A549 (cell line): ENCODE measurements at regions not wholly inside any gene's neighbourhood (a gene's known extent, or its start where the extent isn't known, plus 50 kb on each side); places are given as distances from the start of the nearest gene placed in this dataset.

Source experiments
- CBX2 ChIP-seq: fragments of 200-600 bp; sonication (generic); IDR thresholded peaks from 2 replicates; pipeline ENCODE4 v1.6.1; 2016; ENCODE audit warnings: low read depth, mild to moderate bottlenecking, borderline replicate concordance
- CBX8 ChIP-seq: fragments of 200-600 bp; sonication (generic); IDR thresholded peaks from 2 replicates; pipeline ENCODE4 v1.6.1; 2016
- CHD4 ChIP-seq: fragments of 200-600 bp; sonication (generic); IDR thresholded peaks from 2 replicates; pipeline ENCODE4 v1.6.1; 2016; ENCODE audit warnings: antibody characterized with exemption, mild to moderate bottlenecking, borderline replicate concordance
- CTCF ChIP-seq: fragments of >200 bp; sonication (Bioruptor Twin); formaldehyde crosslinking; IDR thresholded peaks from 3 replicates; pipeline ENCODE4 v1.5.1; 2016
- EP300 ChIP-seq, 2 experiments: fragments of >200 bp; sonication (Bioruptor Twin); formaldehyde crosslinking; IDR thresholded peaks; 2 replicates in 1 of 2; 3 replicates in 1 of 2; pipeline ENCODE4 v1.6.1; 2016 to 2017
- JUN ChIP-seq, 2 experiments: fragments of >200 bp; sonication (Bioruptor Twin); formaldehyde crosslinking; IDR thresholded peaks; 2 replicates in 1 of 2; 3 replicates in 1 of 2; pipeline ENCODE4 v1.6.1; 2016 to 2017
- KDM1A ChIP-seq: fragments of 200-600 bp; sonication (generic); IDR thresholded peaks from 2 replicates; pipeline ENCODE4 v1.6.1; 2016; ENCODE audit warnings: low read depth, mild to moderate bottlenecking
- MAX ChIP-seq: IDR thresholded peaks from 2 replicates; pipeline ENCODE4 v1.6.1; 2012
- MYC ChIP-seq: IDR thresholded peaks from 2 replicates; pipeline ENCODE4 v1.6.1; 2012; ENCODE audit warnings: mild to moderate bottlenecking, inconsistent platforms, low read length, improper control_type of control experiment, borderline replicate concordance
- POLR2A ChIP-seq: IDR thresholded peaks from 2 replicates; pipeline ENCODE4 v1.6.1; 2012; ENCODE audit warnings: mild to moderate bottlenecking, low read length
- POLR2AphosphoS2 ChIP-seq: conservative IDR thresholded peaks from 2 replicates; pipeline ENCODE4 v1.6.1; 2012; ENCODE audit warnings: low read length, improper control_type of control experiment, inconsistent platforms
- RAD21 ChIP-seq, 2 experiments: fragments of >200 bp in 1 of 2; sonication (Bioruptor Twin) in 1 of 2; formaldehyde crosslinking in 1 of 2; IDR thresholded peaks in 1 of 2; conservative IDR thresholded peaks in 1 of 2; 2 replicates in 1 of 2; 3 replicates in 1 of 2; pipeline ENCODE4 v1.6.1; 2012 to 2018; ENCODE audit warnings: inconsistent platforms in 1 of 2
- RARB ChIP-seq: fragments of 250-450 bp; sonication (Bioruptor Pico); IDR thresholded peaks from 2 replicates; pipeline ENCODE4 v1.8.0; 2021; ENCODE audit warnings: mild to moderate bottlenecking, moderate library complexity

- TF ChIP-seq EP300 (IDR thresholded peaks at IDR 0.05) (no peak), CTCF (no peak), RAD21 (conservative IDR thresholded peaks at IDR 0.05 in 1 of 2, IDR thresholded peaks at IDR 0.05 in 1 of 2) (no peak), POLR2A (no peak), KDM1A (no peak), JUN (IDR thresholded peaks at IDR 0.05) (no peak), RARB (CRISPR knock-in tag) (no peak), CHD4 (no peak), POLR2AphosphoS2 (no peak), MAX (no peak), CBX2 (no peak), CBX8 (no peak), MYC (no peak)
These were observed 862.2 kb upstream of the DDX18 start for GRCh38 chr2:116952254-116952653.
